GM12865 (cell line): ENCODE measurements at regions not wholly inside any gene's neighbourhood (a gene's known extent, or its start where the extent isn't known, plus 50 kb on each side); places are given as distances from the start of the nearest gene placed in this dataset.

ENCODE experiments used
- DNase-seq: peaks from one replicate; pipeline ENCODE4 v3.0.0; 2010; ENCODE audit warnings: low read depth
- H3K4me3 ChIP-seq: 2 replicates; pipeline ENCODE4 v1.5.1; 2011; ENCODE audit warnings: mild to moderate bottlenecking, low read depth, low read length, control low read depth
- CTCF ChIP-seq: IDR thresholded peaks from 2 replicates; pipeline ENCODE4 v1.5.1; 2011; ENCODE audit warnings: low read length, control low read depth, low read depth, inconsistent platforms; ENCODE audit not compliant: insufficient read depth; ENCODE audit errors: missing control alignments

GRCh38 chr1:22359427-22359826, 92.2 kb upstream of the ZBTB40 start:
- no peak overlapping the region for H3K4me3 ChIP-seq
- no peak for DNase-seq
- TF ChIP-seq CTCF = no peak

GRCh38 chr1:22362626-22363402, 88.8 kb upstream of the ZBTB40 start:
- no peak for TF ChIP-seq CTCF
- no peak for DNase-seq
- no peak overlapping the region for H3K4me3 ChIP-seq

GRCh38 chr1:22363403-22364325, 88.0 kb upstream of the ZBTB40 start:
- H3K4me3 ChIP-seq = no peak overlapping the region
- no peak for TF ChIP-seq CTCF
- DNase-seq = no peak

GRCh38 chr1:22364326-22364650, 87.4 kb upstream of the ZBTB40 start:
- no peak for TF ChIP-seq CTCF
- H3K4me3 ChIP-seq = no peak overlapping the region
- DNase-seq = no peak

GRCh38 chr1:22364764-22365163, 86.9 kb upstream of the ZBTB40 start:
- TF ChIP-seq CTCF = no peak
- H3K4me3 ChIP-seq = no peak overlapping the region

GRCh38 chr1:22365331-22366295, 86.0 kb upstream of the ZBTB40 start:
- DNase-seq = no peak
- no peak overlapping the region for H3K4me3 ChIP-seq
- TF ChIP-seq CTCF = no peak

More at GRCh38 chr1:22364764-22365163, 86.9 kb upstream of the ZBTB40 start:
- DNase-seq = no peak
